ENCODE measurements at regions not wholly inside any gene's neighbourhood (a gene's known extent, or its start where the extent isn't known, plus 50 kb on each side); places are given as distances from the start of the nearest gene placed in this dataset.
"Not testable (repeated sequence)": the region's sequence is repeated elsewhere in the genome, so short reads cannot be mapped to it uniquely, and the experiment has no call there.

GRCh38 chrX:150088042-150088441, 149.8 kb upstream of the EOLA2 start:
- TF ChIP-seq, protein P1, sequence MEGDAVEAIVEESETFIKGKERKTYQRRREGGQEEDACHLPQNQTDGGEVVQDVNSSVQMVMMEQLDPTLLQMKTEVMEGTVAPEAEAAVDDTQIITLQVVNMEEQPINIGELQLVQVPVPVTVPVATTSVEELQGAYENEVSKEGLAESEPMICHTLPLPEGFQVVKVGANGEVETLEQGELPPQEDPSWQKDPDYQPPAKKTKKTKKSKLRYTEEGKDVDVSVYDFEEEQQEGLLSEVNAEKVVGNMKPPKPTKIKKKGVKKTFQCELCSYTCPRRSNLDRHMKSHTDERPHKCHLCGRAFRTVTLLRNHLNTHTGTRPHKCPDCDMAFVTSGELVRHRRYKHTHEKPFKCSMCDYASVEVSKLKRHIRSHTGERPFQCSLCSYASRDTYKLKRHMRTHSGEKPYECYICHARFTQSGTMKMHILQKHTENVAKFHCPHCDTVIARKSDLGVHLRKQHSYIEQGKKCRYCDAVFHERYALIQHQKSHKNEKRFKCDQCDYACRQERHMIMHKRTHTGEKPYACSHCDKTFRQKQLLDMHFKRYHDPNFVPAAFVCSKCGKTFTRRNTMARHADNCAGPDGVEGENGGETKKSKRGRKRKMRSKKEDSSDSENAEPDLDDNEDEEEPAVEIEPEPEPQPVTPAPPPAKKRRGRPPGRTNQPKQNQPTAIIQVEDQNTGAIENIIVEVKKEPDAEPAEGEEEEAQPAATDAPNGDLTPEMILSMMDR (IDR thresholded peaks at IDR 0.05), result no peak

DNA sequence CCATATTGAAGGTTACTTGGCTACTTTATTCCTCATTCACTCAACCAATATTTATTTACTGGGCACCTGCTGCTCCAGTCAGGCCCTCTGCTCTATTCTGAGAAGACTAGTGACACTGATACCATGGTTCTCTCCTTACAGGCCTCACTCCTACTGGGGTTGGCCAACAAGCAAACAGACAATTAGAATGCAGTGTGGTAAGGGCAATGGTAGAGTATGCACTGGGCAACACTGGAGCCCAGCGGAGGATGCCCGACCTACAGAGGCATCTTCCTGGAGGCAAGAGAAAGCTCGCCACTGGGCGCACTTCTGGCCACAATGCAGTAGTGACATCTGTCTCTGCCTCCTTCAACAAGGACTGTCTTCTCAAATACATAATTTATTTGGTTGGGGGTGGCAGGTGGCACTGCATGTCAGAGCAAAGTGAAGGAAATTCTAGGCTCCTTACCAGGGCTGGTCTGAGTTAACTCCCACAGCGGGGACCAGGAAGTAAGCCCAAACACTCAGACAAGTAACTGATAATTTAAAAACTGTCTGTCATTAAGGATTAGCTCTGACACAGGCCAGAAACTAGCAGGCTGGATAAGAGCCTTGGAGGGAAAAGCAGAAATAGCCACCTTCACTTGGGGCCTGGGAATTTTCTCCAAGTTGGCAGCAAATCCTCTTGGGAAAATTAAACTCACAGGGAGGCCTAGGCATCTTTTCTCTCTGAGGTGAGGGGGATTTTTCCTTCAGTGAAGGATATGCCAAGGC, 150.7 kb upstream of the EOLA2 start:
- TF ChIP-seq, protein P1 (IDR thresholded peaks at IDR 0.05), result no peak
- no peaks in the 10 kb centered on the region for H3K36me3 ChIP-seq
- H3K9me3 ChIP-seq, result no peaks in the 10 kb centered on the region
- intact Hi-C loops (cut with DNase I), result no loop called here
- no peak overlapping the region for H3K4me3 ChIP-seq
- ATAC-seq (no peak), DNase-seq (no peak)
- no peak overlapping the region for H3K27ac ChIP-seq
- H3K4me1 ChIP-seq, result peaks cover 0 to 23% (median 4%) of the 10 kb centered on the region in 9 donors
- 88 to 96% methylated on average over 5 of the region's 5 CpGs for WGBS, 2 donors
- H3K27me3 ChIP-seq, result no peaks in the 10 kb centered on the region

More at GRCh38 chrX:150088042-150088441, 149.8 kb upstream of the EOLA2 start:
- Histone ChIP-seq H3K36me3 (no peaks in the 10 kb centered on the region), H3K4me1 (peaks cover 0 to 25% (median 4%) of the 10 kb centered on the region in 9 donors), H3K4me3 (no peak overlapping the region), H3K27me3 (no peaks in the 10 kb centered on the region), H3K9me3 (no peaks in the 10 kb centered on the region), H3K27ac (no peak overlapping the region)
- intact Hi-C loops (cut with DNase I), result no loop called here
- 89 to 93% methylated on average over 5 of the region's 5 CpGs for WGBS, 2 donors
- ATAC-seq (no peak), DNase-seq (no peak)

DNA sequence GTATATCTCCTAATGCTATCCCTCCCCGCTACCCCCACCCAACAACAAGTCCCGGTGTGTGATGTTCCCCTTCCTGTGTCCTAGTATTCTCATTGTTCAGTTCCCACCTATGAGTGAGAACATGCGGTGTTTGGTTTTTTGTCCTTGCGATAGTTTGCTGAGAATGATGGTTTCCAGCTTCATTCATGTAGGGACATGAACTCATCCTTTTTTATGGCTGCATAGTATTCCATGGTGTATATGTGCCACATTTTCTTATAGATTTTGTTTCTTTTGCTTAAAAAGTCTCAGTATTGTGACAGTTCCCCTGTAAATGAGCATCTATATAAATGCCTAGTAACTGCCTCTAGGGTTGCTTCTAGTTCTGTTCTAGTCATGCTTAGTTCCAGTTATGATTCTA, 153.0 kb upstream of the EOLA2 start:
- H3K9me3 ChIP-seq; H3K4me3 ChIP-seq; ATAC-seq; H3K27ac ChIP-seq; intact Hi-C loops (cut with DNase I); H3K36me3 ChIP-seq; H3K4me1 ChIP-seq; H3K27me3 ChIP-seq; DNase-seq: not testable (repeated sequence)
- 94 to 99% methylated on average over 4 of the region's 4 CpGs for WGBS, 2 donors

GRCh38 chrX:150092549-150092948, 154.3 kb upstream of the EOLA2 start:
- H3K36me3 ChIP-seq, result no peaks in the 10 kb centered on the region
- H3K27ac ChIP-seq, result no peak overlapping the region
- no peak overlapping the region for H3K4me3 ChIP-seq
- DNase-seq, result no peak
- H3K4me1 ChIP-seq, result peaks cover 0 to 8% (median 0%) of the 10 kb centered on the region in 9 donors
- intact Hi-C loops (cut with DNase I), result no loop called here
- no peak for ATAC-seq
- H3K9me3 ChIP-seq, result no peaks in the 10 kb centered on the region
- 76 to 93% methylated on average over 4 of the region's 4 CpGs for whole genome bisulfite sequencing, 2 donors
- H3K27me3 ChIP-seq, result no peaks in the 10 kb centered on the region
- TF ChIP-seq, protein P1 (IDR thresholded peaks at IDR 0.05), result no peak

GRCh38 chrX:150094375-150094774, 156.1 kb upstream of the EOLA2 start:
- H3K27me3 ChIP-seq, result no peaks in the 10 kb centered on the region
- intact Hi-C loops (cut with DNase I), result no loop called here
- DNase-seq (no peak), ATAC-seq (no peak)
- TF ChIP-seq, protein P1 (IDR thresholded peaks at IDR 0.05), result no peak
- H3K36me3 ChIP-seq, result no peaks in the 10 kb centered on the region
- WGBS, 2 donors, result 53 to 64% methylated on average over 1 of the region's 1 CpG
- no peak overlapping the region for H3K4me3 ChIP-seq
- no peak overlapping the region for H3K27ac ChIP-seq
- no peaks in the 10 kb centered on the region for H3K9me3 ChIP-seq
- H3K4me1 ChIP-seq, result peaks cover 0 to 11% (median 0%) of the 10 kb centered on the region in 9 donors

All from heart right ventricle (tissue), 16 donors.